Astrocyte of the cerebellum (primary cell): ENCODE measurements at regions not wholly inside any gene's neighbourhood (a gene's known extent, or its start where the extent isn't known, plus 50 kb on each side); places are given as distances from the start of the nearest gene placed in this dataset.

Experiments used
- DNase-seq: peaks from one replicate; pipeline ENCODE4 v3.0.0-alpha.2; 2011; ENCODE audit warnings: low read depth
- H3K4me3 ChIP-seq: 2 replicates; pipeline ENCODE4 v1.5.1; 2011; ENCODE audit warnings: mild to moderate bottlenecking, low read depth, low read length, moderate library complexity
- in situ Hi-C: cut with HindIII; loops from 2 replicates; pipeline ENCODE4 v1.10.0; 2017; ENCODE audit warnings: low sequenced_read_pairs
- TF ChIP-seq, protein P1 (sequence below): IDR thresholded peaks from 2 replicates; pipeline ENCODE4 v1.5.1; 2012; ENCODE audit warnings: low read length, low read depth, moderate library complexity, mild to moderate bottlenecking; ENCODE audit errors: missing control alignments

- TF ChIP-seq, protein P1, sequence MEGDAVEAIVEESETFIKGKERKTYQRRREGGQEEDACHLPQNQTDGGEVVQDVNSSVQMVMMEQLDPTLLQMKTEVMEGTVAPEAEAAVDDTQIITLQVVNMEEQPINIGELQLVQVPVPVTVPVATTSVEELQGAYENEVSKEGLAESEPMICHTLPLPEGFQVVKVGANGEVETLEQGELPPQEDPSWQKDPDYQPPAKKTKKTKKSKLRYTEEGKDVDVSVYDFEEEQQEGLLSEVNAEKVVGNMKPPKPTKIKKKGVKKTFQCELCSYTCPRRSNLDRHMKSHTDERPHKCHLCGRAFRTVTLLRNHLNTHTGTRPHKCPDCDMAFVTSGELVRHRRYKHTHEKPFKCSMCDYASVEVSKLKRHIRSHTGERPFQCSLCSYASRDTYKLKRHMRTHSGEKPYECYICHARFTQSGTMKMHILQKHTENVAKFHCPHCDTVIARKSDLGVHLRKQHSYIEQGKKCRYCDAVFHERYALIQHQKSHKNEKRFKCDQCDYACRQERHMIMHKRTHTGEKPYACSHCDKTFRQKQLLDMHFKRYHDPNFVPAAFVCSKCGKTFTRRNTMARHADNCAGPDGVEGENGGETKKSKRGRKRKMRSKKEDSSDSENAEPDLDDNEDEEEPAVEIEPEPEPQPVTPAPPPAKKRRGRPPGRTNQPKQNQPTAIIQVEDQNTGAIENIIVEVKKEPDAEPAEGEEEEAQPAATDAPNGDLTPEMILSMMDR, result no peak
- no peak overlapping the region for H3K4me3 ChIP-seq
- in situ Hi-C loops, result no loop called here
- peak; percentile 11 for DNase-seq
Observed at GRCh38 chr4:53646795-53647194, 55.5 kb upstream of the LNX1 start.

GRCh38 chr4:53645108-53645507 is 53.8 kb upstream of the LNX1 start:
- H3K4me3 ChIP-seq, result no peak overlapping the region
- TF ChIP-seq, protein P1, result no peak
- in situ Hi-C loops, result no loop called here

GRCh38 chr4:53644607-53645006 is 53.3 kb upstream of the LNX1 start:
- H3K4me3 ChIP-seq, result no peak overlapping the region

More at GRCh38 chr4:53645108-53645507, 53.8 kb upstream of the LNX1 start:
- DNase-seq, result no peak

More at GRCh38 chr4:53644607-53645006, 53.3 kb upstream of the LNX1 start:
- no peak for DNase-seq
- TF ChIP-seq, protein P1, result no peak
- in situ Hi-C loops, result no loop called here
